GM12892 (cell line): ENCODE measurements at regions not wholly inside any gene's neighbourhood (a gene's known extent, or its start where the extent isn't known, plus 50 kb on each side); places are given as distances from the start of the nearest gene placed in this dataset.

Experiments
- POLR2A ChIP-seq: IDR thresholded peaks from 2 replicates; pipeline ENCODE4 v1.6.1; 2011; ENCODE audit warnings: low read depth, low read length, control low read depth
- TAF1 ChIP-seq: IDR thresholded peaks from 2 replicates; pipeline ENCODE4 v1.6.1; 2011; ENCODE audit warnings: low read depth, mild to moderate bottlenecking, control low read depth, low read length, borderline replicate concordance

DNA sequence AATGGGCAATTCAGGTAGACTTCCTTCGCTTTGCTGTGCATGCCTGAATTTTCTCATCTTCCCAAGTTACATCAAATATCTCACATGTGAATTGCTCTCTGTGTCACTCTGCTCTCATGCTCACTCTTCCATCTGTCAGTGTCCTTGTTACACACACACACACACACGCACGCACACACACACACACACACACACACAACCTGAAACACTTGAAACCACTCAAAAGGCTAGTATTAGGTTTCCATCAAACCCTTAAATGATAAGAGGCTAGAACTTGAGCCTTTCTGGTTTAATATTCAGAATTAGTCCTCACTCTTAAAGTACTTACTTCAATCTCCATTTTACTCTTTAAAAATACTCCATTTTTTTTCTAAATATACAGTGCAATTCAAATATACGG, 282.4 kb downstream of the C11orf87 start:
- TF ChIP-seq POLR2A (no peak), TAF1 (no peak)
